GM18508 (cell line): ENCODE measurements at regions not wholly inside any gene's neighbourhood (a gene's known extent, or its start where the extent isn't known, plus 50 kb on each side); places are given as distances from the start of the nearest gene placed in this dataset.

ENCODE experiments used
- ATAC-seq: cut with Tn5 transposase; IDR thresholded peaks from one replicate; pipeline ENCODE4 v1.9.1; 2021; ENCODE audit warnings: moderate number of reproducible peaks; ENCODE audit not compliant: insufficient read depth, unreplicated experiment

DNA sequence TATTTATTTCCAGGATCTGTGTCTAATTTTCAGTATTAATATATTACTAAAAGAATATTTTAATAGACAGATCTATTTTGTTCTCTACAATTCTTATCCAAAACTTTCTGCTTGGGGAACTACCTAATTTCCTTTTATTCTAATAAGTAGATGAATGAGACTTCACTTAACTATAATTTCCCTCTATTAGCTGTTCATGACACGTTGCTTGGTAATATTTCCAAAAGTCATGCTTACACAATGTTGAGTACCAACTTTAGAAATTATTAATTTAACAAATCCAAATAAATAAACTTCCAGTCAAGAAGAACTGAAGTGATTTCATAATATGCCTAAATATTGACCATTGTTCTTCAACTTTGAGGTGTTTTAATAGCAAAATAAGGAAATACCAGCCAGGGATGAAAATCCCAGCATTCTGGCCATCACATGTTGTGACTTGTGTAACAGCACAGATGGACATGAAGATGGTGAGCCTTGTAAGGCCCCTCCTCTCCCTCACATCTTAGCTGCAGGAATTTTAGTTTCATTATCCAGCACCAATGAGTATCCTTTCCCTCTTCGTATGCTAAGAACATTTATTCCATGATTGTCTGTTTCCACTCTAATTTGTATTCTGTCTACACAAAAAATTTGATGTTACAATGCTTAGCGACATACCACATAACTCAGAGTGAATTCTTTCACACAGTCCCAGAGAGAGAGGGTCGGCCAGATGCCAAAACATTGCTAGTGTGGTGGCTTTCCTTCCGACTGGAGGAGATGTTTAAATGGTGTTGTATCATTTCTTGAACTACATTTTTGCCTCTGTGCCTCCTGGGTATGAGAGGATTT, 137.5 kb downstream of the FOXA2 start:
- no peak for ATAC-seq

DNA sequence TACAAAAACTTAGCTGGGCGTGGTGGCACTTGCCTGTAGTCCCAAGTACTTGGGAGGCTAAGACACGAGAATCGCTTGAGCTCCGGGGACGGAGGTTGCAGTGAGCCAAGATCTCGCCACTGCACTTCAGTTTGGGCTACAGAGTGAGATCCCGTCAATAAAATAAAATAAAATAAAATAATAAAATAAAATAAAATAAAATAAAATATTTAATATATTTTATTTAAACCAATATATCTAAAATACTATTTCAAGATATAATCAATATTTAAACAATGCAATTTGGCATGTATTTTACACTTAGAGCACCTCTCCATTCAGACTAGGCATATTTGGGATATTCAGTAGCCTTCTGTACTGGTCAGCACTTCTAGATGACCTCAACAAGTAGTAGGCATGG, 142.1 kb downstream of the FOXA2 start:
- no peak for ATAC-seq

DNA sequence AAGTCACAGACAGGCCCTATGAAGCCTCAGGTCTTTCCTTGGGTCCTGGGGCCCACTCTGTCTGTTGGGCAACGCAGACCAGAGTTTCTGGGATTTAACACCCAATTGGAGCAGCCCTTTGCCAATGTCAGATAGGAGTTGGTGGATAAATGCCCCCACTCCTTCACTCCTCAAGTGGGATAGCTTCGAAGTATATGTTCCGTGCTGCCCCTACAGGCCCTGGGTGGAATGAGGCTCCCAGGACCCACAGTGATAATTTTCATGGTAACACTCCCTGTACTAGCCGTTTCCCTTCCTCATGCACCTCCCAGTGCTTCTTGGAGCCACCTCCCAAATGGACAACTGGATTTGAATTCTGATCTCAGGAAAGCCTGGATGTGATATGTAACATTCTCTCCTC, 145.4 kb downstream of the FOXA2 start:
- ATAC-seq = no peak

GRCh38 chr20:22438346-22438745, 146.0 kb downstream of the FOXA2 start:
- no peak for ATAC-seq

DNA sequence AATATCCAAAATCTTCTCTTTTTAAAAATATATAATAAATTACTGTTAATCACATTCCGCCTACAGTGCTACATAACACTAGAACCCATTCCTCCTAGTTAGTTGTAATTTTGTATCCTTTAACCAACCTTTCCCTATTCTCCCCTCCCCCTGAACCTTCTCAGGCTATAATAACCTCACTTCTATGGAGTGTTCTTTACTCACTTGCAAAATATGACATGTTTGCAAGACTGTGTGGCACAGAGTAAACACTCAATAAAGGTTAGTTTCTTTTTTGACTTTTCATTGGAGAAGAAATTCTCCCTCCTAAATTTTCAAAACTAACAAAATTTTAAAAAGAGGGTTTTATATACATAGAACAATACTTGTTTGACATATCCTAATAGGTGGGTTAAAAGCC, 147.0 kb downstream of the FOXA2 start:
- no peak for ATAC-seq

DNA sequence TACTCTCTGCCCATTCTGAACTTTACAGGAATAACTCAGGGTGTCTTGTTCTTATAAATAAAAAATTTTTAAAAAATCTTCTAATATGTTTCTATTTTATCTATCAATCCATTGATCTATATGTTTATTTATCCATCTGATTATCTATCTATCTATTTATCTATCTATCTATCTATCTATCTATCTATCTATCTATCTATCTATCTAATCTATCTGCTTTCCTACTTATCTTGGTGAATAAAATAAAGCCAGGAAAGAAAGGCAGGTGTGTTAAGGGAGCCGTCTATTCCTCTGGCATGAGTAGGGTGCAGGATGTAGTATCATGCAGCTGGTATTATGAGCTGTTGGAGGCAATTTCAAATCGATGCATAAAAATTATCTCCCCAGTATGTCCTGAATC, 153.0 kb downstream of the FOXA2 start:
- no peak for ATAC-seq

- no peak for ATAC-seq
Observed at GRCh38 chr20:22430746-22431168, 153.6 kb downstream of the FOXA2 start.

DNA sequence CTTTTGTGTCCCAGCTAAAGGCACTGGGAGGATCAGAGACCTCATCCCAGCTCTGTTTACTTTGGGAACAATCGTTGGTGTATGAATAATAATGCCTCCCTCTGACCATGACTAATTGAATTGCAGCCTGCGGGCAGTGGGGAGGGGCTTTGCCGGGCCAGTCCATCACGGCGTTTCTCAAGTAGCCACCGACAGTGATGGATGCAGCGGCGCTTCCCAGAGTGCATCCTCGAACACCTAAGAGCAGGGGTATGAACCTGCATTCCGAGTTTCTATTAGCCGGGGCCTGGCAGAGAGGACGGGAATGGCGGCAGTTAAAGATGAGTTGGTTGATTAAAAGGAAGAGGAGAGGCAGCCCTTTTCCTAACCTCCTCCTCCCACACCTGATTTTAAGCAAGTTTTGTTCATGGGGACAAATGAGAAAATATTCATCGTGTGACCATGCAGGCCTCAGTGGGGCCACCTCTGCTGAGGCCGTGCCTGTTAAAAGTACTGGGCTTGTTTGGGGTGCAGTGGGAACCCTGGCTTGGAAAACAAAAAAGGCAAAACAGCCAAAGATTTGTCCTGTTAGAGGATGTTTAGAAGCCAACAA, 154.1 kb downstream of the FOXA2 start:
- ATAC-seq = no peak

DNA sequence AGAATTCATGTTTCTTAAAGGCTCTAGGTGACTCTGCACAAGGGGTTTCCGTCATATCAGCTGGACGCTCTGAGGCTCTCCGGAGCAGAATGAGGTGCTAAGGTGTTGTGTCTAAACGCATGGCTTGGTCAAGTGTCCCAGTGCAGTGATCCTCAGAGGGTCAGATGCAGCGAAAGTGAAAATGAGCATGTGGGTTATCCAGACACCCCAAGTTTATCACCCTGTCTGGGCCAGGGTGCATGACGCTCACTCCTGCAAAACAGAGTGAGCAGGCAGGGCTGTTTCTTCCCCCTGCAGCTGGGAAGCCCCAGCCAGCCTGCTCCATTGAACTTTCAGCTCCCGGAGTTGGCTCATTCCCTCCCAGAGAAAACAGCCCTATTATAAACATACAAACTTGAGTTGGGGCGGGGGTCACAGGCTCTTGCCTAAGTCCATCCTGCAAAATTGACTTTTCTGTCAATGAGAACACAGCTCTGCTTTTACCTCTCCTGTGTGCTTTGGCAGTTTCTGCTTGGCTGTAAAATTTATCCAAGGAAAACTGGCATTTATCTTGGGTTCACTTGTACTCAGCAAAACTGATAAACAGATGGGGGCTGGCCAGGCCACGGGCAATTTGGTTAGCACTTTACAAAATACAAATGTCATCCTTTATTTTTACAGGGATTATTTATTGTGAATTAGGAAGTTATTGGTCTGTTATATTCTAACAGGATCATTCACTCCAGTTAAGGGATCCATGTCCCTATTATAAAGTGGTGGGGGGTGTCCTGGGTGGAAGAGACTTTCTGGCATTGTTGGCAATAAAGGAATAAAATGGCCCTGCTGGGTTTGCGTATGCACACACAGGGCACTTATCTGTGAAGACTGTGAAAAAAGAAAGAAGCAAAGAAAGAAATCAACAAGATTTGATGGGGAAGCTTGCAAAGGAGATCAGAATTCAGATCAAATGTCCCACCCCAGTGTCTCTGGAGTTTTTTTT, 154.9 kb downstream of the FOXA2 start:
- ATAC-seq = no peak

- no peak for ATAC-seq
Observed at GRCh38 chr20:22428051-22428450, 156.3 kb downstream of the FOXA2 start.

DNA sequence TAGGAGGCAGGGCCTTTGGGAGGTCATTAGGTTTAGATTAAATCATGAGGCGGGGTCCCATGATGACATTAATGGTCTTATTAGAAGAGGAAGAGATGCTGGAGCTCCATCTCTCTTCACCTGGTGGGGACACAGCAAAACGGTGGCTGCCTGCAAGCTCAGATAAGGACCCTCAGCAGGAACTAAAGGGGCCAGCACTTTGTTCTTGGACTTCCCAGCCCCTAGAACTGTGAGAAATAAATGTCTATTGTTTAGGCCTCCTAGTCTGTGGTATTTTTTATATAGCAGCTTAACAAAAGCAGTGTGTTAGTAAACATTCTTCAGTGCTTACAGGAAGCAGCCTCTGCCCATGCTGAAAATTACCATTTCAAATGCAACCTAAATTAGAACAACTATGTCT, 157.6 kb downstream of the FOXA2 start:
- ATAC-seq = no peak

DNA sequence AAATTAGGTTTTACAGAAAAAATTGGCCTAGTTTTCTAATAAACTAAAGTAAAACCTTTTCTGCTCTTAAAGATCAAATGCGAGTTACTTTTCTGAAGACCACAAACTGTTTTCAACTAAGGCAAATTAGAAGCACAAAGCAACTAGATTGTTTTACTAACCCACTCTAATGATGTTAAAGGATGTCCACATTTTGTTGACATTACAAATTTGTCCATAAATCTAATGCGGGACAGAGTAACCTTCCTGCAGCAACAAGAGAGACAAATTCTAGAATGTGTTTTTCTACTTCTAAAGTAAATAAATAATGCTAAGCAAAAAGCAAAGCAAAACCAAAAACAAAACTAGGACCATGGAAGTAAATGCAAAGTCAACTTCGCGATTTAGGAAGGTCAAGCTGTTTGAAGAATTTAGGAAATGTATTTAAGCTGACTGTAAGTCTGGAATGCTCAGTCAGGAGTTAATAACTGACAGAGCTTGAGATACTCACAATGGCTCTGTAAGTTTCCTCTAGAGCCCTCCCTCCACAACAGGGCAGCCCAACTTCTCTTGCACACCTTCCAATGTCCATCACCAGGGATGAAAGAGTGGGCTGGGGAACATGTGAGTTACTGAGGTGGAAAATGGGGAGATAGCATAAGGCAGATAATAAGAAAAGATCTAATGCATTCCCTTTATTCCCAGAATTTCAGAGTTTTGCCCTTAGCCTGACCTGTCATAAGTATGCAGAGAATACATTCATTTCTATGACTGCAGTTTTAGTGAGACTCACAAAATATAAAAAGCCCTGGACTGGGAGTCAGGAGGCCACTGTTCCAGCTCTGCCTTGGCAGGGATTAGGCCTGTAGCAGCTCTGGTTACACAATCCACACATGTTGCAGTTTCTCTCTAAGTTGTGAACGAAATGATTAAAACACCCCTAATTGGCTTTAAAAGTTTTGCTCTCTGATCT, 158.8 kb downstream of the FOXA2 start:
- no peak for ATAC-seq

- no peak for ATAC-seq
Observed at GRCh38 chr20:22423190-22423832, 161.1 kb downstream of the FOXA2 start.

- no peak for ATAC-seq
Observed at GRCh38 chr20:22420116-22420598, 164.2 kb downstream of the FOXA2 start.

DNA sequence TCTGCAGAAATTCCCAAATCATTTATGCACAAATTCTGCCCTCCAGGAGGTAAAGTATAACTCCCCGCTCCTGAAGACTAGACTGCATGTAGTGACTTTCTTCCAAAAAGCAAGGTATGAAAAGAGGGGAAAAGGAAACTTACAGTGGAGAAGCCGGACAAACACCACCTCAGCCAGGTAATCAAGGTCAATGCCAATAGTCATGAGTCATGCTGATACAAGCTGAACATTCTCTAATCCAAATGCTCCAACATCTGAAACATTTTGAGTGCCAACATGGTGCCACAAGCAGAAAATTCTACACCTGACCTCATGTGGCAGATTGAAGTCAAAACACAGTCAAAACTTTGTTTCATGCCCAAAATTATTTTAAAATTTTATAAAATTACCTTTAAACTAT, 165.6 kb downstream of the FOXA2 start:
- no peak for ATAC-seq

DNA sequence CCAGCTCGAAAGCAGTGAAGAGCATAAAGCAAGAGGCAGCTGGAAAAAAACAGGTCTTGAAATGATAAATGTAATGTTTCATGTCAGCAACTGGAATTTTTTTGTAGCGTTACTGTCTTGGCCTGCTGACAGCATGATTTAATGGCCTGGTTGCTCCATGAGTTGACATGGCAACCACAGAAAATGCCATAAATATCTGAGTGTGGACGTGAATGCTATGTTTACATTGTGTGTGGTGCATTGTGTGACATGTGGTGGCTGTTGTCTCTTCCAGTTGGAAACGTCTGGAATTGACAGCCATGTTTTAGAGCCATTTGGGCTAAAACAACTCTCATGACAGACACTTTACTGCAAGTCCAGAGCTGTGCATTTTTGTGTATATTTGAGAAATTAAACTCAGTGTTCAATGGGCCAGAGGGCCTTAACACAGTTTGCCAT, 170.0 kb downstream of the FOXA2 start:
- no peak for ATAC-seq

DNA sequence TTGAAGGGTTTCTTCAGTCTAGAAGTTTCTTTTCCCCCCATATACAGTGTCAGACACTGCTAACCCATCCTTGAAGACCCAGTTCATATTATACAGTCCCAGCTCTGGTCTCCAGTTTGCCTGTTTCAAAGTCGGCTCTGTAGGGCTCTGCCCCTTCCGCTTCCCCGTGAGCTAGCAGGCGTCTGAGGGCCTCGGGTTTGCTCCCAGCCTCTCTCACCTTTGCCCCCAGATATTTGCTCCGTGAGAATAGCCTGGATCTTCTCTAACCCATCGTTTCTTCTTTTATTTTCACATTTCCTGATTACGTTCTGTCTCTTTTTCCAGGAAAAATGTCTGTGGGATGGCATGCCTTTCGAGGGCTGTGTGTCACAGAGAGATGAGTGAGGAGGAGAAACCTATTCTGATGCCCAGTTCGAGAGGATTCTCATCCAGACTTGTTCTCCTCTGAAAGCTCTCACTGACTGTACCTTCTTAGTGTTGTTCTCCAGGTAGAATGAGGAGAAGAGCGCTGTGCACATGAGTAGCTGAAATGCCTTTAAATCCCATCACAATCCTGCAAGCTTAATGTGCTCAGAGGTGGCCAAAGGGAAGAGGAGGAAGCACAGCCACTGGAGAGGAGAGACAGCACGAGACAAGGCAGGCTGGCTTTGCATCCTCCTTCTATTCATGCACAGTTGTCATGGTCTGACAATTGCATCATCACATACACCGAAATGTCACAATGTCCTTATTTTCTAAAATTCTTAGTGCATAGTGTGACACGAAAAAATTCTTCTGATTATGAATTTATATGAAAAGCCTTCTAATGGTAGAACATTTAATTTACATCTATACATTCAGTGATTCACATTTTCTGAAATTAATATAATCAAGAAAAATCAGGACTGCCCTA, 171.1 kb downstream of the FOXA2 start:
- no peak for ATAC-seq
